HG03565 (cell line): ENCODE measurements at regions not wholly inside any gene's neighbourhood (a gene's known extent, or its start where the extent isn't known, plus 50 kb on each side); places are given as distances from the start of the nearest gene placed in this dataset.

Source experiments
- ATAC-seq: cut with Tn5 transposase; IDR thresholded peaks from one replicate; pipeline ENCODE4 v1.9.1; 2021; ENCODE audit warnings: mild to moderate bottlenecking, moderate library complexity; ENCODE audit not compliant: unreplicated experiment

- ATAC-seq: no peak
Observed at GRCh38 chr12:132408626-132409494, 79.5 kb upstream of the GALNT9 start.

GRCh38 chr12:132407992-132408391, 78.6 kb upstream of the GALNT9 start:
- no peak for ATAC-seq

GRCh38 chr12:132407451-132407961, 78.1 kb upstream of the GALNT9 start:
- no peak for ATAC-seq

GRCh38 chr12:132406493-132407450, 77.4 kb upstream of the GALNT9 start:
- no peak for ATAC-seq

- ATAC-seq: no peak
Observed at GRCh38 chr12:132405742-132406251, 76.4 kb upstream of the GALNT9 start.

- no peak for ATAC-seq
Observed at GRCh38 chr12:132404951-132405741, 75.8 kb upstream of the GALNT9 start.

- no peak for ATAC-seq
Observed at GRCh38 chr12:132404435-132404855, 75.1 kb upstream of the GALNT9 start.

DNA sequence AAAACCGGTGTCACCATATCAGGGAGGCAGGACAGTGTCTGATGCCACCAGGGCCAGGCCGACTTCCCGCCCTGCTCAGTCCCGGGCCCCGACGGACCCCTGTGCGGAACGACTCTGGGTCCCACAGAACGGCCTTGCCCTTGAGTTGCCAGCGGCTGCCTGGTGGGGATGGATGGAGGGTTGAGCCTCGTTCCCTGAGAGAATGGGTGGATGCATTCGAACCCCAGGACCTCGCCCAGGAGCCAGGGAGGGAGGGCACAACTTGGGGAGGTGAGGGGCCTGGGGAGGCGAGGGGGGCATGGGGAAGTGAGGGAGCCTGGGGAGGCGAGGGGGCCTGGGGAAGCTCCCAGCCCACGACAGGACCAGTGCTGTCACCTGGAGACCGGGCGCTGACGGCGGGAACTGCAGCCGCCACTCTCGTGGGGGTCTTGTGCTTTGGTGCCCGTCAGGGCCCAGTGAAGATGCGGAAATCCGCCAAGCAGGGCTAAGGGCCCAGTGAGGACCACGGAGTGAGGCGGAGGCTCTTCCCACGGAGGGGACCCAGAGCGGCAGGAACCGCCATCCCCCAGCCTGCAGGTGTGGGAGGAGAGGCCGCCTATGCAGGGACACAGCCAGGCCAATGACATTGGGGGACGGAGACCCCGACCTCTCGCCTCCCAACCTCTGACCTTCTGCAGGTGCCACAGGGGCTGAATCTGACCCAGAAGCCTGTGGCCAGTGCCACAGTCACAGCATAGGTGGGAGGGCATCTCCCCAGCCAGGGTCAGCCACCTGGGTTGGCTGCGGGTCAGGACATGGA, 74.4 kb upstream of the GALNT9 start:
- ATAC-seq: no peak

GRCh38 chr12:132402831-132403416, 73.5 kb upstream of the GALNT9 start:
- no peak for ATAC-seq

DNA sequence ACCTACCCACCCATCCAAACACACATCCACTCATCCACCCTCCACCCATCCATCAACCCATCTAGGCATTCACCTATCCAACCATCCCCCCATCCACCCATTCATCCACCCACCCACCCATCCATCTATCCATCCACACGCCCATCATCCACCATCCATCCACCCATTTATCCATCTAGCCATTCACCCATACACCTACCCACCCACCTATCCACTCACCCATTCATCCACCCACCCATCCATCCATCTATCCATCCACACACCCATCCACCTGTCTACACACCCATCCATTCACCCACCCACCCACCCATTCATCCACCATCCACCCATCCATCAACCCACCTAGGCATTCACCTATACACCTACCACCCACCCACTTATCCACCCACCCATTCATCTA, 72.6 kb upstream of the GALNT9 start:
- no peak for ATAC-seq

- no peak for ATAC-seq
Observed at GRCh38 chr12:132400011-132400641, 70.7 kb upstream of the GALNT9 start.

DNA sequence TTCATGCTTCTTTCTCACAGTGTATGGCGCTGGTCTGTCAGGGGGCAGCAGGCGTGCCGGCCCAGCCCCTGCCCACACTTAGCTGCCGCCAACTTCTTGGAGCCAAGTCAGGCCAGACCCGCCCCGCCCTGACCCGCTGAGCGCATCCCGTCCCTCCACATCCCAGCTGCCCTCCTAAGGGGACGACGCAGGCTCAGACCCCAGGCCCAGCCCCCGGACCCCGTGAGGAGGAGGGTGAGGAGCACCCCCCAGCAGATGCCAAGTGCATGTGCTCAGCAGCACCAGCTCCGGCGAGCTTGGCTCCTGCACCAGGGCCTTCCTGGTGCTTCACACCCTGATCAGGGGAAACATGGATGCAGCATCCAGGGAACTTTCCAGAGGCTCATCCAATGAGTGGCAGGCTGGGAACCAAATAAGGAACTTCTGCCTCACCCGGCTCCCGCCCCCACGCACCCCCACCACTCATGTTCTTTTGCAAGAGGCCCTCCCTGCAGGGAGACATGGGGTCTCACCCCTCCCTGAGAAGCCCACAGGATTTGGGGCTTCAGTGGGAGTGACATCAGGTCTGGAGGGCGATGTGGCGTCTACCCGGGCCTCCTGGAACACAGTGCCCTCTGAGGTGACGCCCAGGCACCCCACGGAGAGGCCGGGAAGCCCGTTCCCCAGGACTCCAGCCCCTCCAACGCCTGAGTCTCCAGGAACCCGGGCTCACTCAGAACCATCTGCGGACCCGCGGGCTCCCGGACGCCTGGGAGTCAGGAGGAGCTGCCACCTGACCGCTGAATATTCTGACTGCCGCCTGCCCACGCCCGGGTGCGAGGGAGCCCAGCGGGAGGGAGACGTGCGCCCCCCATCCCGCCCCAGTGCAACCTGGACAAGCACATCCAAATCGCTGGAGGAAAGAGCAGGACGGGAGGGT, 70.0 kb upstream of the GALNT9 start:
- ATAC-seq: no peak

GRCh38 chr12:132398386-132398991, 69.1 kb upstream of the GALNT9 start:
- no peak for ATAC-seq

DNA sequence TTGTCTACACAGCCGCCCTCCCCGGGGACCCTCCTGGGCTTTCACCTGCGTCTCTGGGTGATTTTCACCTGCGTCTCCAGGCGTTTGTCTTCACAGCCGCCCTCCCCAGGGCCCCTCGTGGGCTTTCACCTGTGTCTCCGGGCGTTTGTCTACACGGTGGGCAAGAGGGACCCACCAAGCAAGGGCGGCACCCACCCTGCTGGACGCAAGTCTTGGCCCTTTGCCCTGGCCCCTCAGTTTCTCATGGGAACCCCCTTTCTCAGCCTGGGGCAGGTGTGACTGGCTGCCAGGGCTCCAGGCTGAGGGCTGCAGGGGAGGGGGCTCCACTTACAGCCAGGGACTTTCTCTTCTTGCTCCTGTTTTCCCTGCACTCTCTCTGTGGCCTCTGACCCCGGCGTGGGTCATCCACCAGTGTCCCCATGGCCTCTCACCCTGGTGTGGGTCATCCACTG, 68.6 kb upstream of the GALNT9 start:
- no peak for ATAC-seq

DNA sequence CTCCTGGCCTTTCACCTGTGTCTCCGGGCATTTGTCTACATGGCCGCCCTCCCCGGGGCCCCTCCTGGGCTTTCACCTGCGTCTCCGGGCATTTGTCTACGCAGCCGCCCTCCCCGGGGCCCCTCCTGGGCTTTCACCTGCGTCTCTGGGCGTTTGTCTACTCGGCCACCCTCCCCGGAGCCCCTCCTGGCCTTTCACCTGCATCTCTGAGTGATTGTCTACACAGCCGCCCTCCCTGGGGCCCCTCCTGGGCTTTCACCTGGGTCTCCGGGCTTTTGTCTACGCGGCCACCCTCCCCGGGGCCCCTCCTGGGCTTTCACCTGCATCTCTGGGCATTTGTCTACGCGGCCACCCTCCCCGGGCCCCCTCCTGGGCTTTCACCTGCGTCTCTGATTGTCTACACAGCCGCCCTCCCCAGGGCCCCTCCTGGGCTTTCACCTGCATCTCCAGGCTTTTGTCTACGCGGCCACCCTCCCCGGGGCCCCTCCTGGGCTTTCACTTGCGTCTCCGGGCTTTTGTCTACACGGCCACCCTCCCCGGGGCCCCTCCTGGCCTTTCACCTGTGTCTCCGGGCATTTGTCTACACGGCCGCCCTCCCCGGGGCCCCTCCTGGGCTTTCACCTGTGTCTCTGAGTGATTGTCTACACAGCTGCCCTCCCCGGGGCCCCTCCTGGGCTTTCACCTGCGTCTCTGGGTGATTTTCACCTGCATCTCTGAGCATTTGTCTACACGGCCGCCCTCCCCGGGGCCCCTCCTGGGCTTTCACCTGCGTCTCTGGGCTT, 68.0 kb upstream of the GALNT9 start:
- no peak for ATAC-seq

DNA sequence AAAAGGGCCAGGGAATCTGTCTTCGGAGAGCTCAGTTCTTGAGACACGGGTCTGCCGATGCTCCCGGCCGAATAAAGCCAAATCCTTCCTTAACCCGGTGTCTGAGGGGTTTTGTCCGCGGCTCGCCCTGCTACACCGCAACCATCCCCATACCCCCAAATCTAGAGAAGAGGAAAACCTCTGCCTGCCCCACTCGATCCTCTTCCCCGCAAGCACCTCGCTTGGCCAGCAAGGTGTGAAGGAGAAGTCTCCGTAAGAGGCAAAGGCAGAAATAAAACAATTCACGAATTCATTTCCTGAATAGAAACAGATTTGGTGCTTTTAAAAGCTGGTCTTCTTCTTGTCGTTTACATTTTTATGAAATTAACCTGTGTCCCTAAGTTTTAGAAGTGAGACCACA, 67.3 kb upstream of the GALNT9 start:
- no peak for ATAC-seq
